HCEC 1CT (cell line): ENCODE measurements at regions not wholly inside any gene's neighbourhood (a gene's known extent, or its start where the extent isn't known, plus 50 kb on each side); places are given as distances from the start of the nearest gene placed in this dataset.

Experiments
- DNase-seq: peaks from one replicate; pipeline ENCODE4 v3.0.0-alpha.2; 2017

GRCh38 chr10:83908506-83908905 lies 230.8 kb upstream of the GHITM start:
- no peak for DNase-seq

- no peak for DNase-seq
Measured at GRCh38 chr10:83909001-83909400, 230.3 kb upstream of the GHITM start.

GRCh38 chr10:83915801-83916200 lies 223.5 kb upstream of the GHITM start:
- DNase-seq: no peak

- DNase-seq: no peak
Measured at GRCh38 chr10:83917537-83918506, 221.5 kb upstream of the GHITM start.

GRCh38 chr10:83919187-83919586 lies 220.1 kb upstream of the GHITM start:
- no peak for DNase-seq

GRCh38 chr10:83921984-83922860 lies 217.1 kb upstream of the GHITM start:
- no peak for DNase-seq

GRCh38 chr10:83925133-83925532 lies 214.2 kb upstream of the GHITM start:
- DNase-seq: no peak

GRCh38 chr10:83926606-83927005 lies 212.7 kb upstream of the GHITM start:
- no peak for DNase-seq

- DNase-seq: no peak
Measured at GRCh38 chr10:83927166-83927565, 212.1 kb upstream of the GHITM start.

- DNase-seq: no peak
Measured at GRCh38 chr10:83929399-83929798, 209.9 kb upstream of the GHITM start.

GRCh38 chr10:83931669-83932068 lies 207.6 kb upstream of the GHITM start:
- DNase-seq: no peak

- DNase-seq: no peak
Measured at GRCh38 chr10:83932245-83932644, 207.1 kb upstream of the GHITM start.

- DNase-seq: no peak
Measured at GRCh38 chr10:83934062-83934461, 205.2 kb upstream of the GHITM start.

- DNase-seq: no peak
Measured at GRCh38 chr10:83934641-83935338, 204.5 kb upstream of the GHITM start.

- DNase-seq: no peak
Measured at GRCh38 chr10:83935339-83935736, 204.0 kb upstream of the GHITM start.

- DNase-seq: no peak
Measured at GRCh38 chr10:83935911-83936310, 203.4 kb upstream of the GHITM start.

GRCh38 chr10:83937161-83937560 lies 202.1 kb upstream of the GHITM start:
- DNase-seq: no peak

GRCh38 chr10:83937826-83938225 lies 201.5 kb upstream of the GHITM start:
- no peak for DNase-seq

GRCh38 chr10:83941189-83941588 lies 198.1 kb upstream of the GHITM start:
- DNase-seq: no peak

- DNase-seq: no peak
Measured at GRCh38 chr10:83942410-83942809, 196.9 kb upstream of the GHITM start.

- DNase-seq: no peak
Measured at GRCh38 chr10:83943049-83943448, 196.3 kb upstream of the GHITM start.

GRCh38 chr10:83943920-83944319 lies 195.4 kb upstream of the GHITM start:
- DNase-seq: no peak
